RWPE2 (cell line): ENCODE measurements at regions not wholly inside any gene's neighbourhood (a gene's known extent, or its start where the extent isn't known, plus 50 kb on each side); places are given as distances from the start of the nearest gene placed in this dataset.

Experiments used
- ATAC-seq: fragments of 200-7000 bp; cut with Tn5 transposase; 3 replicates; pipeline ENCODE4 v1.9.1; 2021; ENCODE audit warnings: low read depth
- DNase-seq: peaks from one replicate; pipeline ENCODE4 v3.0.0-alpha.2; 2020; ENCODE audit warnings: low spot score
- H3K27ac ChIP-seq: fragments of 450-650 bp; 2 replicates; pipeline ENCODE4 v1.5.1; 2017; ENCODE audit warnings: mild to moderate bottlenecking; ENCODE audit not compliant: poor library complexity, severe bottlenecking
- H3K27me3 ChIP-seq: fragments of 250-450 bp; sonication (Bioruptor Pico); 2 replicates; pipeline ENCODE4 v1.5.1; 2021; ENCODE audit warnings: mild to moderate bottlenecking, moderate library complexity; ENCODE audit not compliant: insufficient read depth, poor library complexity, severe bottlenecking
- H3K36me3 ChIP-seq: fragments of 250-450 bp; sonication (Bioruptor Pico); 2 replicates; pipeline ENCODE4 v1.5.1; 2020; ENCODE audit warnings: low read depth, mild to moderate bottlenecking, moderate library complexity
- H3K4me1 ChIP-seq: fragments of 250-450 bp; sonication (Bioruptor Pico); 2 replicates; pipeline ENCODE4 v1.5.1; 2021; ENCODE audit warnings: mild to moderate bottlenecking, moderate library complexity; ENCODE audit not compliant: insufficient read depth, poor library complexity, severe bottlenecking
- H3K4me3 ChIP-seq: fragments of 250-450 bp; sonication (Bioruptor Pico); 2 replicates; pipeline ENCODE4 v1.5.1; 2021; ENCODE audit warnings: mild to moderate bottlenecking, moderate library complexity; ENCODE audit not compliant: severe bottlenecking
- H3K9me3 ChIP-seq: fragments of 250-450 bp; sonication (Bioruptor Pico); 2 replicates; pipeline ENCODE4 v1.5.1; 2021; ENCODE audit warnings: mild to moderate bottlenecking, moderate library complexity; ENCODE audit not compliant: severe bottlenecking
- TF ChIP-seq, protein P1 (sequence below): fragments of 450-650 bp; IDR thresholded peaks from one replicate; pipeline ENCODE4 v1.5.1; 2017; ENCODE audit warnings: mild to moderate bottlenecking, moderate library complexity; ENCODE audit not compliant: poor library complexity, severe bottlenecking

DNA sequence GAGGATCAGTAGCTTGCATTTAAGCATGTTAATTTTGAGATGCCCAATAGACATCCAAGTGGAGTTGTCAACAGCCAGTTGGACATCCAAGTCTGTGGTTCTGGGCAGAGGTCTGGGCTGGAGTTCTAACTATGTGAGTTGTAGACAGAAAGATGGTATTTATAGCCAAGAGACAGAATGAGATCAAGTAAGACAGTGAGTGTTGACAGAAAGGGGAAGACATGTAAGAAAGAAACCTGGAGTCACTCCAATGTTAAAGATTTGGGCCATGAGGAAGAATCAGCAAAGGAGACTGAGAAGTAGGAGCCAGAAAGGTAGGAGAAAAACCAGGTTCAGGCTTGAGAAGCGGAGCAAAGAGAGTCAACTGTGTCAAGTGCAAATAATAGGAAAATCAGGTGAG, 95.5 kb upstream of the PUM3 start:
- Histone ChIP-seq H3K9me3 (no peaks in the 10 kb centered on the region), H3K27me3 (no peaks in the 10 kb centered on the region), H3K27ac (no peak overlapping the region), H3K4me1 (no peaks in the 10 kb centered on the region), H3K4me3 (no peak overlapping the region), H3K36me3 (no peaks in the 10 kb centered on the region)
- TF ChIP-seq, protein P1, sequence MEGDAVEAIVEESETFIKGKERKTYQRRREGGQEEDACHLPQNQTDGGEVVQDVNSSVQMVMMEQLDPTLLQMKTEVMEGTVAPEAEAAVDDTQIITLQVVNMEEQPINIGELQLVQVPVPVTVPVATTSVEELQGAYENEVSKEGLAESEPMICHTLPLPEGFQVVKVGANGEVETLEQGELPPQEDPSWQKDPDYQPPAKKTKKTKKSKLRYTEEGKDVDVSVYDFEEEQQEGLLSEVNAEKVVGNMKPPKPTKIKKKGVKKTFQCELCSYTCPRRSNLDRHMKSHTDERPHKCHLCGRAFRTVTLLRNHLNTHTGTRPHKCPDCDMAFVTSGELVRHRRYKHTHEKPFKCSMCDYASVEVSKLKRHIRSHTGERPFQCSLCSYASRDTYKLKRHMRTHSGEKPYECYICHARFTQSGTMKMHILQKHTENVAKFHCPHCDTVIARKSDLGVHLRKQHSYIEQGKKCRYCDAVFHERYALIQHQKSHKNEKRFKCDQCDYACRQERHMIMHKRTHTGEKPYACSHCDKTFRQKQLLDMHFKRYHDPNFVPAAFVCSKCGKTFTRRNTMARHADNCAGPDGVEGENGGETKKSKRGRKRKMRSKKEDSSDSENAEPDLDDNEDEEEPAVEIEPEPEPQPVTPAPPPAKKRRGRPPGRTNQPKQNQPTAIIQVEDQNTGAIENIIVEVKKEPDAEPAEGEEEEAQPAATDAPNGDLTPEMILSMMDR: no peak
- no peak for DNase-seq
- ATAC-seq: no peak

DNA sequence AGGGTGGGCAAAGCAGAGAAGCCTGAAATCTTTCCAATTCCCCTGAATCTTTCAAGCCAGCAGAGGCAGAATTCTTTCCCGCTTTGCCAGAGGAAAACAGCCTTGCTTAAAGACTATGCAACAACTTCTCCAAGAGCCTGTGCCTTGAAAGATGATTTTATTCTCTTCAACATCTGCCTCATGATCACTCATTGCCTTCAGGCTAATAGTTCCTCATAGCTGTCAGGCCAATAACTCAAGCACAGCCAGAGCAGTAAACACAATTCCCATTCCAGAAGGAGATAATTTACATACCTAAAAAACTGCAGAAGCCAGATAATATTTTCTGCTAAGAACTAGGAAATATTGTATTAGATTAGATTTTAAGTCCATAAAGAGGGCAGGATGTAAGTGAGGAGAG, 92.3 kb upstream of the PUM3 start:
- ATAC-seq (no peak), DNase-seq (no peak)
- Histone ChIP-seq H3K9me3 (no peaks in the 10 kb centered on the region), H3K4me1 (no peaks in the 10 kb centered on the region), H3K4me3 (no peak overlapping the region), H3K27ac (no peak overlapping the region), H3K27me3 (no peaks in the 10 kb centered on the region), H3K36me3 (no peaks in the 10 kb centered on the region)
- TF ChIP-seq, protein P1: no peak

DNA sequence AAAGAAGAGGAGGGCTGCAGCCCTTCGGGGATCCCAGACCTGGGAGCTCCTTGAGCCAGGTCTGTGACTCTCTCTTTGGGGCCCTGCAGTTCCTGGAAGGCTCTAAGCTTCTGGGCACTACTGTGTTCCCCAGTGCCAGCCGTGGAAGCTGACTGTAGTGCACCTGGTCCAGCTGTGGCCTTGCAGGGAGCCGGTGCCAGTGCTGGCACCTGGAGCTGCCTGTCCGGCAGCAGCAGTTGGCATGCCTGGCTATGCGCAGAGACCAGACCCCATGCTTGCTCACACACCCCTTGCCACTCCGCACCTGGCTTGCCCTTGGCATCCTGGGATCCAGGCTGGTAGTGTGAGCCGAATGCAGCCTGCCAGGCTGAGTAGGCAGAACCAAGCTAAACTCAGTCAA, 91.0 kb upstream of the PUM3 start:
- no peak for ATAC-seq
- Histone ChIP-seq H3K4me1 (no peaks in the 10 kb centered on the region), H3K4me3 (no peak overlapping the region), H3K36me3 (no peaks in the 10 kb centered on the region), H3K27ac (no peak overlapping the region), H3K27me3 (no peaks in the 10 kb centered on the region), H3K9me3 (no peaks in the 10 kb centered on the region)
- peak; percentile 39 for DNase-seq
- TF ChIP-seq, protein P1: no peak

DNA sequence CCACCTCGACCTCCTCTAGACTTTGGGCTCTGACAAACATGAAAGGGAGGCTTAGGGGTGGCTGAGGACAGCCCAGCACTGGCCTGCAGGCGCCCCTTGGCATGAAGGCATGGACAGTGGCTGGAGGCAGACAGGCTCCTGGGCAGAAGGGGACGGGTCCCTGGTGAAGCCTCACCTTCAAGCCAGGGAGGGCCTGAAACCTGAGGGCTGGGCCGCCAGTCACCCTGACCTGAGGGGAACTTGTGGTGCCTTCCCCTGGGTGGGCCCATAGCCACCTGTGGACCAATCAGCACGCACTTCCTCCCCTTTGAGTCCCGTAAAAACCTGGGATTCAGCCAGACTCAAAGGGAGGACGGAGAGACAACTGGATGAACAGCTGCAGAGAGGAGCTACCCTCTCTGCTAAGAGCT, 90.4 kb upstream of the PUM3 start:
- H3K4me1 ChIP-seq: no peaks in the 10 kb centered on the region
- H3K27me3 ChIP-seq: no peaks in the 10 kb centered on the region
- H3K9me3 ChIP-seq: no peaks in the 10 kb centered on the region
- DNase-seq (no peak), ATAC-seq (no peak)
- no peak overlapping the region for H3K27ac ChIP-seq
- TF ChIP-seq, protein P1: no peak
- no peak overlapping the region for H3K4me3 ChIP-seq
- no peaks in the 10 kb centered on the region for H3K36me3 ChIP-seq

DNA sequence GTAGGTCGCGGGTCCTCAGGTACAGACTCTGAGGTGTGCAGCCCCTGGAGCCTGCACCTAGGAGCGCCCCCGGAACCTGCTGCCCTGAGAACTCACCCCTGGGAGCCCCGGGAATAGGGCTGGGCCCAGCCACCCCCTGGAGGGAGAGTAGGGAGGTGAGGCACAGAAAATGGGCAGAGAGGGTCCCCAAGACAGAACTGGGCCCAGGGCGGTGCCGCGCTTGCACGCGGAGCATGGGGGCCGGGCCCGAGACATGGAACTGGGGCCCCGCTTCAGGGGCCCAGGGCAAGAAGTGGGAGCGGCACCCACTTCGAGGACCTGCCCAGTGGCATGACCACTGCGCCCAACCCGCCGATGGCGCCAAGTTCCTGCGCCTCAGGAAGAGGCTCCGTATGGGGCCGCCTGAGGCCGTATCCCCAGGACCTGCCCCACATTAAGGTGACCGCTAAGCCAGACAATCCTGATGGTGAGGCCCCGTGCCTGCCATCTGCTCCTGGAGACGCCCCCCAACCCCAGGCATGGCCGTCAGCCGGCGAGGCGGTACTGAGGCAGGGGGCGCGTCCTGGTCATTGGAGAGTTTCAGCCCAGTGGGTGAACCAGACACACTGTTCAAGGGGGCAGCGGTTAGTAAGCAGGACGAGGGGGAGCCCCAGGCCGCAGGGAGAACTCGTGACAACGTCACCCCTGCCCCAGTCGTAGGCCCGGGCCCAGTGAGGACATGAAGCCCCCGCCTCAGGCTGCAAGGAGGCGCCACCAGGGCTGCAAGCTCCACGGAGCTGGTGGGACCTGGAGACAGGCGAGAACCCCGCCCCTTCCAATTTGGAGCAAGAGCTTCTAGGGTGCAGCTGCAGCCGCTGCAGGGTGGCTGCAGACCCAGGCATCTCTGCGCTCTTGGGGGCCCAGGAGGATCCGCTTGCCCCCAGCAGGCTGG, 89.5 kb upstream of the PUM3 start:
- H3K4me3 ChIP-seq: no peak overlapping the region
- TF ChIP-seq, protein P1: no peak

More for the DNA sequence above, 89.5 kb upstream of the PUM3 start:
- DNase-seq: peak; percentile 54
- no peak for ATAC-seq
- Histone ChIP-seq H3K27me3 (no peaks in the 10 kb centered on the region), H3K9me3 (no peaks in the 10 kb centered on the region), H3K4me1 (no peaks in the 10 kb centered on the region), H3K27ac (no peak overlapping the region), H3K36me3 (no peaks in the 10 kb centered on the region)
